Mesenchymal stem cell (in vitro differentiated cells and primary cell): ENCODE measurements at regions not wholly inside any gene's neighbourhood (a gene's known extent, or its start where the extent isn't known, plus 50 kb on each side); places are given as distances from the start of the nearest gene placed in this dataset.

ENCODE experiments used
- DNase-seq: peaks from one replicate; pipeline ENCODE4 v3.0.0-alpha.2; 2013
- H2AFZ ChIP-seq: one replicate; pipeline ENCODE4 v1.6.1; 2013; ENCODE audit warnings: low read depth, mild to moderate bottlenecking, control low read depth, inconsistent platforms, low read length, moderate library complexity
- H2AK5ac ChIP-seq: 2 replicates; pipeline ENCODE4 v1.6.1; 2013; ENCODE audit warnings: low read length, moderate library complexity, mild to moderate bottlenecking, inconsistent platforms; ENCODE audit not compliant: severe bottlenecking
- H2BK120ac ChIP-seq: one replicate; pipeline ENCODE4 v1.6.1; 2013; ENCODE audit warnings: low read depth, mild to moderate bottlenecking, inconsistent platforms, low read length, moderate library complexity
- H2BK12ac ChIP-seq, 2 experiments: one replicate each; pipeline ENCODE4 v1.6.1; 2013; ENCODE audit warnings: inconsistent platforms in 2 of 2, low read length in 2 of 2, mild to moderate bottlenecking in 2 of 2, moderate library complexity in 2 of 2, control low read depth in 1 of 2
- H2BK15ac ChIP-seq: one replicate; pipeline ENCODE4 v1.6.1; 2013; ENCODE audit warnings: mild to moderate bottlenecking, low read depth, inconsistent platforms; ENCODE audit not compliant: poor library complexity, severe bottlenecking
- H2BK5ac ChIP-seq: 2 replicates; pipeline ENCODE4 v1.6.1; 2013; ENCODE audit warnings: low read depth, mild to moderate bottlenecking, low read length, control low read depth, inconsistent platforms; ENCODE audit not compliant: poor library complexity, severe bottlenecking
- H3K14ac ChIP-seq, 2 experiments: one replicate each; pipeline ENCODE4 v1.6.1; 2013; ENCODE audit warnings: inconsistent platforms in 2 of 2, low read length in 2 of 2, control low read depth in 1 of 2, mild to moderate bottlenecking in 1 of 2, moderate library complexity in 1 of 2
- H3K18ac ChIP-seq, 2 experiments: one replicate each; pipeline ENCODE4 v1.6.1; 2013; ENCODE audit warnings: inconsistent platforms in 2 of 2, low read length in 2 of 2, control low read depth in 1 of 2, low read depth in 1 of 2, mild to moderate bottlenecking in 1 of 2
- H3K23ac ChIP-seq, 2 experiments: one replicate each; pipeline ENCODE4 v1.6.1; 2013; ENCODE audit warnings: inconsistent platforms in 2 of 2, low read length in 2 of 2, mild to moderate bottlenecking in 2 of 2, moderate library complexity in 2 of 2, control low read depth in 1 of 2
- H3K27ac ChIP-seq: 2 replicates; pipeline ENCODE4 v1.5.1; 2013; ENCODE audit warnings: mild to moderate bottlenecking, moderate library complexity, low read length, control low read depth, inconsistent platforms; ENCODE audit not compliant: poor library complexity, severe bottlenecking
- H3K27me3 ChIP-seq, 2 experiments: 2 replicates each; pipeline versions ENCODE4 v1.6.1 to v1.7.0; 2013; ENCODE audit warnings: low read length in 2 of 2, mild to moderate bottlenecking in 2 of 2, moderate library complexity in 2 of 2, control low read depth in 1 of 2, inconsistent platforms in 1 of 2; ENCODE audit not compliant: control insufficient read depth in 1 of 2, insufficient read depth in 1 of 2
- H3K36me3 ChIP-seq, 2 experiments: 2 replicates each; pipeline versions ENCODE4 v1.6.1 to v1.7.0; 2013; ENCODE audit warnings: low read length in 2 of 2, control low read depth in 1 of 2, inconsistent platforms in 1 of 2, low read depth in 1 of 2, mild to moderate bottlenecking in 1 of 2; ENCODE audit not compliant: insufficient read depth in 2 of 2, control insufficient read depth in 1 of 2
- H3K4ac ChIP-seq, 2 experiments: one replicate each; pipeline ENCODE4 v1.6.1; 2013; ENCODE audit warnings: inconsistent platforms in 2 of 2, low read length in 2 of 2, mild to moderate bottlenecking in 2 of 2, moderate library complexity in 2 of 2, control low read depth in 1 of 2, low read depth in 1 of 2
- H3K4me1 ChIP-seq: 2 replicates; pipeline ENCODE4 v1.6.1; 2013; ENCODE audit warnings: low read depth, low read length, control low read depth; ENCODE audit not compliant: control insufficient read depth, insufficient read depth
- H3K4me2 ChIP-seq: 2 replicates; pipeline ENCODE4 v1.6.1; 2013; ENCODE audit warnings: low read length, mild to moderate bottlenecking, inconsistent platforms; ENCODE audit not compliant: poor library complexity, severe bottlenecking
- H3K4me3 ChIP-seq, 2 experiments: 2 replicates each; pipeline versions ENCODE4 v1.5.1 to v1.7.0; 2013; ENCODE audit warnings: low read length in 2 of 2, mild to moderate bottlenecking in 2 of 2, control low read depth in 1 of 2, low read depth in 1 of 2; ENCODE audit not compliant: insufficient read depth in 1 of 2
- H3K79me1 ChIP-seq: replicated peaks from 2 replicates; pipeline ENCODE4 v1.6.1; 2013; ENCODE audit warnings: mild to moderate bottlenecking, control low read depth, low read length, inconsistent platforms; ENCODE audit not compliant: poor library complexity, severe bottlenecking
- H3K9ac ChIP-seq: 2 replicates; pipeline ENCODE4 v1.7.0; 2013; ENCODE audit warnings: mild to moderate bottlenecking, low read length, moderate library complexity
- H3K9me3 ChIP-seq: 2 replicates; pipeline ENCODE4 v1.7.0; 2013; ENCODE audit warnings: mild to moderate bottlenecking, low read length; ENCODE audit not compliant: control insufficient read depth
- H4K8ac ChIP-seq: one replicate; pipeline ENCODE4 v1.6.1; 2013; ENCODE audit warnings: inconsistent platforms, mild to moderate bottlenecking, low read length, moderate library complexity
- H4K91ac ChIP-seq: one replicate; pipeline ENCODE4 v1.6.1; 2013; ENCODE audit warnings: mild to moderate bottlenecking, low read length, inconsistent platforms
- WGBS: methylation state at CpG from one replicate; pipeline ENCODE4 v1.1.7; 2013; ENCODE audit warnings: mixed read lengths; 5-methylcytosine and 5-hydroxymethylcytosine counted together

DNA sequence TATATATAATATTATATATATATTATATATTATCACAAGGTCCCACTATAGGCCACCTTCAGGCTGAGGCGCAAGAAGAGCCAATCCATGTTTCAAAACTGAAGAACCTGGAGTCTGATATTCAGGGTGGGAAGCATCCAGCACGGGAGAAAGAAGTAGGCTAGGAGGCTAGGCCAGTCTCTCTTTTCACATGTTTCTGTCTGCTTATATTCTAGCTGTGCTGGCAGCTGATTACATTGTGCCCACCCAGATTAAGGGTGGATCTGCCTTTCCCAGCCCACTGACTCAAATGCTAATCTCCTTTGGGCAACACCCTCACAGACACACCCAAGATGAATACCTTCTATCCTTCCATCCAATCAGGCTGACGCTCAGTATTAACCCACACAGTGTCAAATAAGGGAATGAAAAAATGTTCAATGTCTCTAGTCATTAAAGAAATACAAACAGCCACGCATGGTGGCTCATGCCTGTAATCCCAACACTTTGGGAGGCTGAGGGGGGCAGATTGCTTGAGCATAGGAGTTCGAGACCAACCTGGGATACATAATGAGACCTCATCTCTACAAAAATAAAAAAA, 135.4 kb upstream of the PCBD1 start:
- 88% methylated on average over 5 of the region's 5 CpGs for WGBS
- DNase-seq, result no peak

DNA sequence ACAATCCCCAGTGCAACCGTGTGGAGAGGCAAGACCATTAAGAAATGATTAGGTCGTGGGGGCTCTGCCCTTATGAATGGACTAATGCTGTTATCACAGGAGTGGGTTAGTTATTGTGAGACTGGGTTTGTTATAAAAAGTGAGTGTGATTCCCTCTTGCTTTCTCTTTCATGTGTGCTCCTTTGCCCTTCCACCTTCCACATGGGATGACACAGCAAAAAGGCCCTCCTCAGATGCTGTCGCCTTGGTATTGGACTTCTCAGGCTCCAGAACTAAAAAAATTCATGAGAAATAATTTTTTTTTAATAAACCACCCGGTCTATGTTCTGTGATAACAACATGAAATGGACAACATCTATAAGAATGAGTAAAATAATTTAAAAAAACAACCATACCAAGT, 136.1 kb upstream of the PCBD1 start:
- no peak overlapping the region for H3K9ac ChIP-seq
- no peak for DNase-seq
- no peaks in the 10 kb centered on the region for H3K36me3 ChIP-seq
- no peak overlapping the region for H3K18ac ChIP-seq
- H2BK5ac ChIP-seq, result no peak overlapping the region
- H4K91ac ChIP-seq, result no peak overlapping the region
- H2BK15ac ChIP-seq, result no peak overlapping the region
- no peak overlapping the region for H2AK5ac ChIP-seq
- H3K79me1 ChIP-seq, result no peaks in the 10 kb centered on the region
- peaks cover 3% of the 10 kb centered on the region for H3K4me1 ChIP-seq
- H3K4me2 ChIP-seq, result no peak overlapping the region
- no peak overlapping the region for H2BK12ac ChIP-seq
- H3K27ac ChIP-seq, result no peak overlapping the region
- H3K14ac ChIP-seq, result no peak overlapping the region
- peaks cover 5% of the 10 kb centered on the region for H3K9me3 ChIP-seq
- no peak overlapping the region for H2AFZ ChIP-seq
- no peak overlapping the region for H2BK120ac ChIP-seq
- WGBS, result 83% methylated on average over 3 of the region's 4 CpGs
- H3K4me3 ChIP-seq, result no peak overlapping the region
- no peak overlapping the region for H3K23ac ChIP-seq
- no peak overlapping the region for H3K4ac ChIP-seq
- no peak overlapping the region for H4K8ac ChIP-seq
- H3K27me3 ChIP-seq, result peaks cover 26 to 41% of the 10 kb centered on the region in 2 experiments

More for the DNA sequence above, 135.4 kb upstream of the PCBD1 start:
- Histone ChIP-seq H2AFZ (no peak overlapping the region), H2BK15ac (no peak overlapping the region), H3K36me3 (no peaks in the 10 kb centered on the region), H3K4me2 (no peak overlapping the region), H3K23ac (no peak overlapping the region), H4K8ac (no peak overlapping the region), H3K4me3 (no peak overlapping the region), H2BK12ac (no peak overlapping the region), H3K4ac (no peak overlapping the region), H3K9me3 (peaks cover 5% of the 10 kb centered on the region), H3K4me1 (peaks cover under 1% of the 10 kb centered on the region), H3K14ac (no peak overlapping the region), H3K18ac (no peak overlapping the region), H2AK5ac (no peak overlapping the region), H3K9ac (no peak overlapping the region), H3K27me3 (peaks cover 19 to 37% of the 10 kb centered on the region in 2 experiments), H2BK5ac (no peak overlapping the region), H4K91ac (no peak overlapping the region), H3K79me1 (no peaks in the 10 kb centered on the region), H3K27ac (no peak overlapping the region), H2BK120ac (no peak overlapping the region)

- Histone ChIP-seq H3K4me2 (no peak overlapping the region), H3K27ac (no peak overlapping the region), H4K8ac (no peak overlapping the region), H2BK12ac (no peak overlapping the region), H3K14ac (no peak overlapping the region), H3K79me1 (no peaks in the 10 kb centered on the region), H2BK120ac (no peak overlapping the region), H3K4ac (no peak overlapping the region), H2BK15ac (no peak overlapping the region), H2AFZ (no peak overlapping the region), H3K18ac (no peak overlapping the region), H3K9me3 (peaks cover 5% of the 10 kb centered on the region), H3K4me1 (peaks cover 3% of the 10 kb centered on the region), H3K9ac (no peak overlapping the region), H2BK5ac (no peak overlapping the region), H2AK5ac (no peak overlapping the region), H3K27me3 (peaks cover 31 to 47% of the 10 kb centered on the region in 2 experiments), H3K36me3 (no peaks in the 10 kb centered on the region), H3K23ac (no peak overlapping the region), H4K91ac (no peak overlapping the region), H3K4me3 (no peak overlapping the region)
- WGBS, result 86% methylated on average over 4 of the region's 4 CpGs
- no peak for DNase-seq
These were observed 137.2 kb upstream of the PCBD1 start for GRCh38 chr10:71025535-71025934.

DNA sequence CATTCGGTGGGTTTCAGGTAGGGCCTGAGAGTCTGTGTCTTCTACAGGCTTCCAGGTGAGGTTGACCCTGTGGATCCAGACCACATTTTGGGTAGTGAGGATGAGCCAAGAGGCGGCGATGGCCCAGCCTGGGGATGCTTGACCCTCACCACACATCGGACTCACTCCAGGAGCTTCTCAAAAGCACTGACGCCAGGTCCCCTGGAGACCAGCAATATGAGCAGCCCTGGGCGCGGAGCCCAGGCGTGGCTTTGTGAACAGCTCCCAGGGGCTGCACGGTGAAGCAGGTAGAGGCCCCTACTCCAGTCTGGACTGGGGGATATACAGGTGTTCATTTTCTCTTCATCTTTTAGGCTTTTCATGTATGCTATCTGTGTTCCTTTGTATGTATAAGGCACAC, 139.7 kb upstream of the PCBD1 start:
- Histone ChIP-seq H2AFZ (no peak overlapping the region), H3K4me1 (peaks cover 3% of the 10 kb centered on the region), H2BK120ac (no peak overlapping the region), H3K27me3 (peaks cover 51 to 71% of the 10 kb centered on the region in 2 experiments), H2AK5ac (no peak overlapping the region), H3K4ac (no peak overlapping the region), H3K23ac (no peak overlapping the region), H3K9ac (no peak overlapping the region), H3K14ac (no peak overlapping the region), H2BK12ac (no peak overlapping the region), H2BK15ac (no peak overlapping the region), H2BK5ac (no peak overlapping the region), H3K4me2 (no peak overlapping the region), H3K79me1 (no peaks in the 10 kb centered on the region), H3K18ac (no peak overlapping the region), H3K36me3 (no peaks in the 10 kb centered on the region), H4K8ac (no peak overlapping the region), H3K27ac (no peak overlapping the region), H3K9me3 (no peaks in the 10 kb centered on the region), H4K91ac (no peak overlapping the region), H3K4me3 (no peak overlapping the region)
- no peak for DNase-seq
- 97% methylated on average over 8 of the region's 9 CpGs for WGBS
